Heart left ventricle (tissue), 13 donors: ENCODE measurements at regions not wholly inside any gene's neighbourhood (a gene's known extent, or its start where the extent isn't known, plus 50 kb on each side); places are given as distances from the start of the nearest gene placed in this dataset.

ENCODE experiments used
- CTCF ChIP-seq, 12 donors: fragments of 200-600 bp; sonication (generic) in 4 of 12; IDR thresholded peaks; one replicate each; pipeline versions ENCODE4 v1.5.0 to v1.8.0; 2018 to 2022; ENCODE audit warnings: antibody characterized with exemption in 12 of 12, mild to moderate bottlenecking in 5 of 12
- POLR2A ChIP-seq, 2 donors: fragments of 450-650 bp; IDR thresholded peaks; one replicate each; pipeline ENCODE4 v1.6.1; 2017; ENCODE audit warnings: antibody characterized with exemption in 2 of 2, mild to moderate bottlenecking in 2 of 2, moderate library complexity in 2 of 2
- donor health status: ischemic (EF 13 %, LVEDD 7.1; RV severe dilation, severe dysfunction).
- donor health status: DM: no; HTN: yes; CAD: no.
- donor health status: DM: no; HTN: no; CAD: no.
- donor health status: ischemic (EF 25% LVEDD 6.9; RV normal size, moderate dysfunction).
- donor health status: ischemic (EF 25% LVEDD 5.7; RV mildly dilated, moderate dysfunction).
- donor health status: ischemic (EF 35%, LVEDD 5.7; RV mildly dilated, moderate dysfunction).
- donor health status: nonischemic (EF 11% LVEDD 7.7; RV severe dilation, severe dysfunction).
- donor health status: DM: yes; HTN: yes; CAD: no.
- donor health status: PGD.
- donor health status: ischemic (EF 29% LVEDD 5.4; RV normal size, mild dysfunction).
- donor health status: nonischemic (EF 23%, LVEDD 6.1; RV moderate dilation, normal function).

DNA sequence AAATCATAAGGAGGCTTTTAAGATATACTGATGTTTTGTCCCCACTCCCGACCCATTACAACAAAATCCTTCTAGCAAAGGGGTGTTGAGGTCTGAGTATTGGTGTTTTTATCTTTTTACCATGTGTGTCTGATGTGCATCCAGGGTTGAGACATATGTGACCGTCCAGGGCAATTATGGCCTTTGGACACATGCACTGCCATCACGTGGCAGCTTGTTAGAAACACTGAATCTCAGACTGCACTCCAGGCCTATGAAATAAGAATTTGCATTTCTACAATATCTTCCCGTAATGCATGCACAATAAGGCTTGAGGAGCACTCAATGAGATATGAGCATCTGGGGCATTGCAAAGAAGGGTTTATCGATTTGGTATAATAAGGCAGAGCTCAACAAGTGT is 235.1 kb upstream of the ZNF804A start:
- TF ChIP-seq POLR2A (IDR thresholded peaks at IDR 0.05) (no peak), CTCF (IDR thresholded peaks at IDR 0.05) (peak in 1 of 12 donors; percentile 9)
